ENCODE measurements at regions not wholly inside any gene's neighbourhood (a gene's known extent, or its start where the extent isn't known, plus 50 kb on each side); places are given as distances from the start of the nearest gene placed in this dataset.

GRCh38 chr13:112131713-112132113 lies 64.8 kb downstream of the SOX1 start:
- Histone ChIP-seq H3K9me3 (no peaks in the 10 kb centered on the region), H3K27ac (no peak overlapping the region), H3K36me3 (no peaks in the 10 kb centered on the region), H3K4me3 (no peak overlapping the region), H3K4me1 (ENCODE audit: control insufficient read depth in 1 of 2, low read depth in 2 of 2) (no peaks in the 10 kb centered on the region), H3K27me3 (replicated peaks; ENCODE audit: insufficient read depth) (no peaks in the 10 kb centered on the region)
- TF ChIP-seq, protein P1, sequence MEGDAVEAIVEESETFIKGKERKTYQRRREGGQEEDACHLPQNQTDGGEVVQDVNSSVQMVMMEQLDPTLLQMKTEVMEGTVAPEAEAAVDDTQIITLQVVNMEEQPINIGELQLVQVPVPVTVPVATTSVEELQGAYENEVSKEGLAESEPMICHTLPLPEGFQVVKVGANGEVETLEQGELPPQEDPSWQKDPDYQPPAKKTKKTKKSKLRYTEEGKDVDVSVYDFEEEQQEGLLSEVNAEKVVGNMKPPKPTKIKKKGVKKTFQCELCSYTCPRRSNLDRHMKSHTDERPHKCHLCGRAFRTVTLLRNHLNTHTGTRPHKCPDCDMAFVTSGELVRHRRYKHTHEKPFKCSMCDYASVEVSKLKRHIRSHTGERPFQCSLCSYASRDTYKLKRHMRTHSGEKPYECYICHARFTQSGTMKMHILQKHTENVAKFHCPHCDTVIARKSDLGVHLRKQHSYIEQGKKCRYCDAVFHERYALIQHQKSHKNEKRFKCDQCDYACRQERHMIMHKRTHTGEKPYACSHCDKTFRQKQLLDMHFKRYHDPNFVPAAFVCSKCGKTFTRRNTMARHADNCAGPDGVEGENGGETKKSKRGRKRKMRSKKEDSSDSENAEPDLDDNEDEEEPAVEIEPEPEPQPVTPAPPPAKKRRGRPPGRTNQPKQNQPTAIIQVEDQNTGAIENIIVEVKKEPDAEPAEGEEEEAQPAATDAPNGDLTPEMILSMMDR (IDR thresholded peaks at IDR 0.05), result no peak
- DNase-seq (ENCODE audit: low spot score), result no peak
- no peak for ATAC-seq (ENCODE audit: insufficient number of reproducible peaks, low FRiP score, low read depth)

DNA sequence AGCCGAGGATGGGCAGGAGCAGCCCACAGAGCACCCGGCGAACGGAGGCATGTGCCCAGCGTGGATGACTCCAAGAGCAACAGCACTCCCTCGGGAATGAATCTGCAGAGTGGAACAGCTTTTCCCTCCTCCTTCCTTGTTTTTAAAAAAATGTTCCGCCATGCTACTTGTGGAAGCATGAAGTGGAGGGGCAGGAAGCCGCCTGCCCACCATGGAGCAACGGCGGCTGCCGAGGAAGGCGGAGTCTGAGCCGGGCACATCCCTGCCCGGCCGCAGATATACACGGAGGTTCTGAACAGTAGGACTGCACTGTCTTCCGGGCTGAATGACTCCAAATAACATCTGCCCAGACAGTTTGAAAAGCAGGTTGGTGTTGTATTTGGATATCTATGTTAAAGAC lies 65.2 kb downstream of the SOX1 start:
- Histone ChIP-seq H3K27ac (no peak overlapping the region), H3K27me3 (replicated peaks; ENCODE audit: insufficient read depth) (no peaks in the 10 kb centered on the region), H3K36me3 (no peaks in the 10 kb centered on the region), H3K9me3 (no peaks in the 10 kb centered on the region), H3K4me1 (ENCODE audit: control insufficient read depth in 1 of 2, low read depth in 2 of 2) (no peaks in the 10 kb centered on the region), H3K4me3 (no peak overlapping the region)
- ATAC-seq (ENCODE audit: insufficient number of reproducible peaks, low FRiP score, low read depth) (no peak), DNase-seq (ENCODE audit: low spot score) (no peak)
- TF ChIP-seq, protein P1 (IDR thresholded peaks at IDR 0.05), result no peak

DNA sequence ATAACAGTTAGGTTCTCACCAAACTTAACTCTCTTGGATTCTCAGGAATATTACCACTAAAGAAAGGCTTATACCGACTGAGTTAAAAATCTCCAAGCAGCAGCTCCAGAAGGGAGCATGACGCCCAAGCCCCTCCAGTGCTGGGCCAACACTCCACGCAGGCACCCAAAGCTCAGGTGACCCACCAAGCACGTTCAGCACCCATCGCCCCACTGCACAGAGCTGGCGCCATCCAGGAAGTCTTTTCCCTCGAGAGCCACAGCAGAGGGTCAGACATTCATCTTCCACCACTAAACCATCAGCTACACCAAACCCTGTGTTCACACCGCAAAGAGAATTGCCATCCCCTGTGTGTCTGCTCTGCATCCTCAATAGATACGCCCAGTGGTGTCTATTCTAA lies 65.7 kb downstream of the SOX1 start:
- TF ChIP-seq, protein P1 (IDR thresholded peaks at IDR 0.05), result no peak
- no peaks in the 10 kb centered on the region for H3K27me3 ChIP-seq (replicated peaks; ENCODE audit: insufficient read depth)
- no peaks in the 10 kb centered on the region for H3K4me1 ChIP-seq (ENCODE audit: control insufficient read depth in 1 of 2, low read depth in 2 of 2)
- no peaks in the 10 kb centered on the region for H3K9me3 ChIP-seq
- no peaks in the 10 kb centered on the region for H3K36me3 ChIP-seq
- H3K27ac ChIP-seq, result no peak overlapping the region
- no peak for DNase-seq (ENCODE audit: low spot score)
- no peak overlapping the region for H3K4me3 ChIP-seq
- ATAC-seq (ENCODE audit: insufficient number of reproducible peaks, low FRiP score, low read depth), result no peak

GRCh38 chr13:112133499-112134390 lies 66.8 kb downstream of the SOX1 start:
- Histone ChIP-seq H3K27ac (no peak overlapping the region), H3K36me3 (no peaks in the 10 kb centered on the region), H3K4me3 (no peak overlapping the region), H3K9me3 (no peaks in the 10 kb centered on the region), H3K4me1 (ENCODE audit: control insufficient read depth in 1 of 2, low read depth in 2 of 2) (no peaks in the 10 kb centered on the region), H3K27me3 (replicated peaks; ENCODE audit: insufficient read depth) (no peaks in the 10 kb centered on the region)
- DNase-seq (ENCODE audit: low spot score), result no peak
- ATAC-seq (ENCODE audit: insufficient number of reproducible peaks, low FRiP score, low read depth), result no peak
- TF ChIP-seq, protein P1 (IDR thresholded peaks at IDR 0.05), result no peak

DNA sequence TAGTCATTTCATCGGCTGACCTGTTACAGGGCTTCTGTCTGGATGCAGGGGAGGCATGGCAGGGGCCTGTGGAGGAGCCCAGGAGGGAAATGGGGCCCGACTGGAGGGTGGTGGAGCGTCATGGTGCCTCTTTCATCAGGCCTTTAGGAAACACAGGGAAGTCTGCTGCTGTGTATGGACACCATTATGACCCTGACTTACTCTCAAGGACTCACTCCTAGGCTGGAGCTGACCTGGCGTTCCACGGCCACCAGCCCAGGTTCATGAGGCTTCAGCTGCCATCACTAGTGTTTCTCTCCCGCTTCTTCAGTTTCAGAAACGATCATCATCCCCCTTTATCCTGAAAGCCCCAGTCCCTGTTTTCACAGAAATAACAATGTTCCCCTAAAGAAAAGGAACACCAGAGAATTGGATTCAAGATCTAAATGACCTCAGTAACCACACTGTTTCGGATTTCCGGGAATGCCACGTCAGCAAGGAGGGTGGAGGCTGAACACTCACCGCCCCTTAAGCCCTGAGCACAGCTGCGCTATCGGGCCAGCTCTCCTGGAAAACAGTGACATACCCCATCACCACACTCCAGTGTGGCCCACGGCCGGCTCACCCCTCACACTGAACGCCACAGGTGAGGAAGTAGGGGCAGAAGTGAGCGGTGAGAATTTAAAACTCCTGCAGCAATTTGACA lies 67.6 kb downstream of the SOX1 start:
- Histone ChIP-seq H3K36me3 (no peaks in the 10 kb centered on the region), H3K27me3 (replicated peaks; ENCODE audit: insufficient read depth) (no peaks in the 10 kb centered on the region), H3K27ac (no peak overlapping the region), H3K9me3 (no peaks in the 10 kb centered on the region), H3K4me3 (no peak overlapping the region), H3K4me1 (ENCODE audit: control insufficient read depth in 1 of 2, low read depth in 2 of 2) (no peaks in the 10 kb centered on the region)
- DNase-seq (ENCODE audit: low spot score), result no peak
- ATAC-seq (ENCODE audit: insufficient number of reproducible peaks, low FRiP score, low read depth), result no peak
- TF ChIP-seq, protein P1 (IDR thresholded peaks at IDR 0.05), result no peak

Measured in thoracic aorta (tissue), 2 donors.